WERI-Rb-1 (cell line): ENCODE measurements at regions not wholly inside any gene's neighbourhood (a gene's known extent, or its start where the extent isn't known, plus 50 kb on each side); places are given as distances from the start of the nearest gene placed in this dataset.

Source experiments
- DNase-seq: peaks from one replicate; pipeline ENCODE4 v3.0.0-alpha.2; 2020
- H3K27ac ChIP-seq: fragments of 250-450 bp; sonication (Bioruptor Pico); 2 replicates; pipeline ENCODE4 v1.5.1; 2020; ENCODE audit warnings: mild to moderate bottlenecking, moderate library complexity
- H3K27me3 ChIP-seq: fragments of 250-450 bp; sonication (Bioruptor Pico); 2 replicates; pipeline ENCODE4 v1.5.1; 2021; ENCODE audit warnings: mild to moderate bottlenecking, low read depth, moderate library complexity; ENCODE audit not compliant: insufficient read depth, severe bottlenecking
- H3K36me3 ChIP-seq: fragments of 250-450 bp; sonication (Bioruptor Pico); 2 replicates; pipeline ENCODE4 v1.5.1; 2020; ENCODE audit warnings: mild to moderate bottlenecking, moderate library complexity
- H3K4me3 ChIP-seq: 2 replicates; pipeline ENCODE4 v1.5.1; 2011; ENCODE audit warnings: low read depth, mild to moderate bottlenecking, control low read depth, low read length
- H3K9me3 ChIP-seq: fragments of 250-450 bp; sonication (Bioruptor Pico); 2 replicates; pipeline ENCODE4 v1.5.1; 2021; ENCODE audit warnings: mild to moderate bottlenecking, moderate library complexity; ENCODE audit not compliant: severe bottlenecking
- TF ChIP-seq, protein P1 (sequence below): IDR thresholded peaks from 2 replicates; pipeline ENCODE4 v1.5.1; 2011; ENCODE audit warnings: low read depth, mild to moderate bottlenecking, control low read depth, inconsistent platforms, low read length

GRCh38 chr18:22673182-22673862 is 255.6 kb upstream of the CTAGE1 start:
- TF ChIP-seq, protein P1, sequence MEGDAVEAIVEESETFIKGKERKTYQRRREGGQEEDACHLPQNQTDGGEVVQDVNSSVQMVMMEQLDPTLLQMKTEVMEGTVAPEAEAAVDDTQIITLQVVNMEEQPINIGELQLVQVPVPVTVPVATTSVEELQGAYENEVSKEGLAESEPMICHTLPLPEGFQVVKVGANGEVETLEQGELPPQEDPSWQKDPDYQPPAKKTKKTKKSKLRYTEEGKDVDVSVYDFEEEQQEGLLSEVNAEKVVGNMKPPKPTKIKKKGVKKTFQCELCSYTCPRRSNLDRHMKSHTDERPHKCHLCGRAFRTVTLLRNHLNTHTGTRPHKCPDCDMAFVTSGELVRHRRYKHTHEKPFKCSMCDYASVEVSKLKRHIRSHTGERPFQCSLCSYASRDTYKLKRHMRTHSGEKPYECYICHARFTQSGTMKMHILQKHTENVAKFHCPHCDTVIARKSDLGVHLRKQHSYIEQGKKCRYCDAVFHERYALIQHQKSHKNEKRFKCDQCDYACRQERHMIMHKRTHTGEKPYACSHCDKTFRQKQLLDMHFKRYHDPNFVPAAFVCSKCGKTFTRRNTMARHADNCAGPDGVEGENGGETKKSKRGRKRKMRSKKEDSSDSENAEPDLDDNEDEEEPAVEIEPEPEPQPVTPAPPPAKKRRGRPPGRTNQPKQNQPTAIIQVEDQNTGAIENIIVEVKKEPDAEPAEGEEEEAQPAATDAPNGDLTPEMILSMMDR = no peak
- Histone ChIP-seq H3K27me3 (peaks cover 62% of the 10 kb centered on the region), H3K4me3 (no peak overlapping the region), H3K36me3 (no peaks in the 10 kb centered on the region), H3K9me3 (no peaks in the 10 kb centered on the region), H3K27ac (no peak overlapping the region)
- no peak for DNase-seq

- Histone ChIP-seq H3K27ac (no peak overlapping the region), H3K9me3 (no peaks in the 10 kb centered on the region), H3K4me3 (no peak overlapping the region), H3K27me3 (peaks cover 64% of the 10 kb centered on the region), H3K36me3 (no peaks in the 10 kb centered on the region)
- TF ChIP-seq, protein P1 = no peak
- DNase-seq = no peak
These were observed 256.6 kb upstream of the CTAGE1 start for GRCh38 chr18:22674272-22674671.

- no peak for DNase-seq
- Histone ChIP-seq H3K9me3 (no peaks in the 10 kb centered on the region), H3K36me3 (no peaks in the 10 kb centered on the region), H3K4me3 (no peak overlapping the region), H3K27me3 (peaks cover 67% of the 10 kb centered on the region), H3K27ac (no peak overlapping the region)
- TF ChIP-seq, protein P1 = no peak
These were observed 257.3 kb upstream of the CTAGE1 start for GRCh38 chr18:22675006-22675405.

- H3K9me3 ChIP-seq = no peaks in the 10 kb centered on the region
- no peak for DNase-seq
- no peak overlapping the region for H3K27ac ChIP-seq
- H3K4me3 ChIP-seq = no peak overlapping the region
- no peaks in the 10 kb centered on the region for H3K36me3 ChIP-seq
- H3K27me3 ChIP-seq = peaks cover 58% of the 10 kb centered on the region
- TF ChIP-seq, protein P1 = no peak
These were observed 256.7 kb upstream of the RBBP8 start for GRCh38 chr18:22676423-22676822.

- TF ChIP-seq, protein P1 = no peak
- peaks cover 62% of the 10 kb centered on the region for H3K27me3 ChIP-seq
- H3K36me3 ChIP-seq = no peaks in the 10 kb centered on the region
- no peak for DNase-seq
- no peak overlapping the region for H3K4me3 ChIP-seq
- no peaks in the 10 kb centered on the region for H3K9me3 ChIP-seq
- H3K27ac ChIP-seq = no peak overlapping the region
These were observed 254.6 kb upstream of the RBBP8 start for GRCh38 chr18:22678486-22678885.

GRCh38 chr18:22680944-22681343 is 252.2 kb upstream of the RBBP8 start:
- no peaks in the 10 kb centered on the region for H3K36me3 ChIP-seq
- peaks cover 56% of the 10 kb centered on the region for H3K27me3 ChIP-seq
- no peak for DNase-seq
- no peak overlapping the region for H3K4me3 ChIP-seq
- no peaks in the 10 kb centered on the region for H3K9me3 ChIP-seq
- H3K27ac ChIP-seq = no peak overlapping the region
- TF ChIP-seq, protein P1 = no peak
